ENCODE measurements at regions not wholly inside any gene's neighbourhood (a gene's known extent, or its start where the extent isn't known, plus 50 kb on each side); places are given as distances from the start of the nearest gene placed in this dataset.

- no peak for TF ChIP-seq CTCF (IDR thresholded peaks at IDR 0.05; ENCODE audit: insufficient read depth, low read length)
- no peak for TF ChIP-seq POLR2AphosphoS5 (IDR thresholded peaks at IDR 0.05; ENCODE audit: low read depth)
- TF ChIP-seq REST (IDR thresholded peaks at IDR 0.05; ENCODE audit: insufficient replicate concordance, low read depth) = no peak
- TF ChIP-seq GABPA (IDR thresholded peaks at IDR 0.05; ENCODE audit: low read depth) = no peak
- no peak for TF ChIP-seq SPI1 (IDR thresholded peaks at IDR 0.05; ENCODE audit: borderline replicate concordance, low read depth)
These were observed 120.2 kb upstream of the SPOPL start for GRCh38 chr2:138381373-138381772.

All from HL-60 (cell line).